ENCODE measurements at regions not wholly inside any gene's neighbourhood (a gene's known extent, or its start where the extent isn't known, plus 50 kb on each side); places are given as distances from the start of the nearest gene placed in this dataset.

DNA sequence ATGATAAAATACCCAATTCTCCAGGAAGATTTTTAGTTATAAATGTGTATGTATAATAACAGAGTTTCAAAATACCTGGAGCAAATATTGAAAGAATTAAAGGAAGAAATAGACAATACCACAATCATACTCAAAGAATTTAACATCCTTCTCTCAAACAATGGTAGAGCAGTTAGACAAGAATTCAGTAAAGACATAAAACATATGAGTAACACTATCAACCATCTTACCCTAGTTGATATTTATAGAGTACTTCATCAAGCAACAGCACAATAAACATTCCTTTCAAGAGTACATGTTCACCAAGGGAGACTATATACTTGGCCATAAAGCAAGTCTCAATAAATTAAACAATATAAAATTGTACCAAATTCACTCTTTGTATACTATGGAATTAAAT is 108.4 kb downstream of the DLEU7 start:
- Mint-ChIP-seq H3K4me1 (ENCODE audit: low read depth, unreplicated experiment) (peaks cover 34% of the 10 kb centered on the region), H3K36me3 (ENCODE audit: low read depth, unreplicated experiment) (peaks cover 3% of the 10 kb centered on the region), H3K27me3 (ENCODE audit: low read depth, unreplicated experiment) (no peaks in the 10 kb centered on the region), H3K4me3 (ENCODE audit: unreplicated experiment) (no peak overlapping the region), H3K27ac (ENCODE audit: unreplicated experiment) (no peak overlapping the region), H3K9me3 (ENCODE audit: unreplicated experiment) (peaks cover 2% of the 10 kb centered on the region)
- Histone ChIP-seq H3K9me3 (ENCODE audit: insufficient read depth, low read depth, low read length) (peaks cover 4% of the 10 kb centered on the region), H3K4me1 (ENCODE audit: insufficient read depth, low read length) (peaks cover 7% of the 10 kb centered on the region), H3K4me2 (ENCODE audit: low read length) (no peak overlapping the region), H2AFZ (ENCODE audit: low read depth, low read length) (no peak overlapping the region), H3K9ac (ENCODE audit: low read length) (no peak overlapping the region), H3K4me3 (ENCODE audit: insufficient read depth, low read depth, low read length) (no peak overlapping the region), H4K20me1 (ENCODE audit: insufficient read depth, low read length) (no peaks in the 10 kb centered on the region), H3K79me2 (ENCODE audit: insufficient read depth, low read length) (no peaks in the 10 kb centered on the region), H3K36me3 (ENCODE audit: insufficient read depth, low read length) (no peaks in the 10 kb centered on the region), H3K27ac (ENCODE audit: low read depth, low read length) (no peak overlapping the region), H3K27me3 (ENCODE audit: insufficient read depth, low read length) (no peaks in the 10 kb centered on the region)
- FAIRE-seq: no peak
- no peak for TF ChIP-seq CTCF (IDR thresholded peaks at IDR 0.05; ENCODE audit: insufficient read depth, low read depth, low read length)
- TF ChIP-seq EZH2 (IDR thresholded peaks at IDR 0.05; ENCODE audit: insufficient read depth, low read length): no peak
- no peak for DNase-seq (ENCODE audit: low read depth)

- Histone ChIP-seq H2AFZ (ENCODE audit: low read depth, low read length) (no peak overlapping the region), H3K27me3 (ENCODE audit: insufficient read depth, low read length) (no peaks in the 10 kb centered on the region), H3K9ac (ENCODE audit: low read length) (no peak overlapping the region), H3K9me3 (ENCODE audit: insufficient read depth, low read depth, low read length) (no peaks in the 10 kb centered on the region), H3K79me2 (ENCODE audit: insufficient read depth, low read length) (no peaks in the 10 kb centered on the region), H3K4me3 (ENCODE audit: insufficient read depth, low read depth, low read length) (no peak overlapping the region), H3K4me1 (ENCODE audit: insufficient read depth, low read length) (no peaks in the 10 kb centered on the region), H3K27ac (ENCODE audit: low read depth, low read length) (no peak overlapping the region), H3K36me3 (ENCODE audit: insufficient read depth, low read length) (no peaks in the 10 kb centered on the region), H3K4me2 (ENCODE audit: low read length) (no peak overlapping the region), H4K20me1 (ENCODE audit: insufficient read depth, low read length) (no peaks in the 10 kb centered on the region)
- H3K27me3 Mint-ChIP-seq (ENCODE audit: low read depth, unreplicated experiment): no peaks in the 10 kb centered on the region
- peak; percentile 24 for DNase-seq (ENCODE audit: low read depth)
- no peak overlapping the region for H3K4me3 Mint-ChIP-seq (ENCODE audit: unreplicated experiment)
- peak; percentile 39 for FAIRE-seq
- TF ChIP-seq CTCF (IDR thresholded peaks at IDR 0.05; ENCODE audit: insufficient read depth, low read depth, low read length) (no peak), EZH2 (IDR thresholded peaks at IDR 0.05; ENCODE audit: insufficient read depth, low read length) (no peak)
- H3K27ac Mint-ChIP-seq (ENCODE audit: unreplicated experiment): no peak overlapping the region
- no peaks in the 10 kb centered on the region for H3K36me3 Mint-ChIP-seq (ENCODE audit: low read depth, unreplicated experiment)
- H3K9me3 Mint-ChIP-seq (ENCODE audit: unreplicated experiment): no peaks in the 10 kb centered on the region
- H3K4me1 Mint-ChIP-seq (ENCODE audit: low read depth, unreplicated experiment): peaks cover 28% of the 10 kb centered on the region
These were observed 103.3 kb downstream of the DLEU7 start for GRCh38 chr13:50740052-50740741.

DNA sequence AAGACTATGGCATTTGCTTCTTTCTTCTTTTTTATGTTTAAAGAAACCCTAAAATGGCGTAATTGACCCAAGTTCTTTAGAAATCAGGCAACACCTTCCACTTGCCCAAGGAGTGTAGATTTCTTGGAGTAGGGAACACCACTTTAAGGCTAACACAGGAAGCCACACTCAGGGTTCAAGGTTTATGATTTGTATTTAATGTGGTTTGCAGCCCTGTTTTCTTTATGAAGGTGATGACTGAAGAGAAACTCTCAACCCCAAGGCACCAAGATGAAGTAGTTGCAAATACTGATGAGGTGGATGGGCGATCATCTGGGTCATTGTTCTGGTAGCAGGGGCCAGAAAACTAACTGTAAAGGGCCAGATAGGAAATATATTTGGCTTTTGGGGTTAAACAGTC is 101.1 kb downstream of the DLEU7 start:
- Mint-ChIP-seq H3K27me3 (ENCODE audit: low read depth, unreplicated experiment) (no peaks in the 10 kb centered on the region), H3K4me1 (ENCODE audit: low read depth, unreplicated experiment) (peaks cover 28% of the 10 kb centered on the region), H3K9me3 (ENCODE audit: unreplicated experiment) (no peaks in the 10 kb centered on the region), H3K36me3 (ENCODE audit: low read depth, unreplicated experiment) (no peaks in the 10 kb centered on the region), H3K27ac (ENCODE audit: unreplicated experiment) (no peak overlapping the region), H3K4me3 (ENCODE audit: unreplicated experiment) (no peak overlapping the region)
- no peaks in the 10 kb centered on the region for H3K27me3 ChIP-seq (ENCODE audit: insufficient read depth, low read length)
- no peaks in the 10 kb centered on the region for H3K4me1 ChIP-seq (ENCODE audit: insufficient read depth, low read length)
- H3K79me2 ChIP-seq (ENCODE audit: insufficient read depth, low read length): no peaks in the 10 kb centered on the region
- no peak overlapping the region for H3K9ac ChIP-seq (ENCODE audit: low read length)
- H3K9me3 ChIP-seq (ENCODE audit: insufficient read depth, low read depth, low read length): no peaks in the 10 kb centered on the region
- H3K4me2 ChIP-seq (ENCODE audit: low read length): no peak overlapping the region
- no peaks in the 10 kb centered on the region for H4K20me1 ChIP-seq (ENCODE audit: insufficient read depth, low read length)
- H2AFZ ChIP-seq (ENCODE audit: low read depth, low read length): no peak overlapping the region
- no peak overlapping the region for H3K27ac ChIP-seq (ENCODE audit: low read depth, low read length)
- no peak for DNase-seq (ENCODE audit: low read depth)
- no peak overlapping the region for H3K4me3 ChIP-seq (ENCODE audit: insufficient read depth, low read depth, low read length)
- FAIRE-seq: no peak
- TF ChIP-seq CTCF (IDR thresholded peaks at IDR 0.05; ENCODE audit: insufficient read depth, low read depth, low read length): no peak
- no peak for TF ChIP-seq EZH2 (IDR thresholded peaks at IDR 0.05; ENCODE audit: insufficient read depth, low read length)
- no peaks in the 10 kb centered on the region for H3K36me3 ChIP-seq (ENCODE audit: insufficient read depth, low read length)

Measured in astrocyte (in vitro differentiated cells and primary cell).